Activated CD8-positive, alpha-beta T cell treated with anti-CD3 and anti-CD28 coated beads, Interleukin-2, amount 10 ng/mL, durations not matched to agents 7 days and 5 days (primary cell): ENCODE measurements at regions not wholly inside any gene's neighbourhood (a gene's known extent, or its start where the extent isn't known, plus 50 kb on each side); places are given as distances from the start of the nearest gene placed in this dataset.

ENCODE experiments used
- ATAC-seq: fragments of 150-1000 bp; cut with Tn5 transposase; one replicate; pipeline ENCODE4 v1.10.0; 2021; ENCODE audit warnings: moderate library complexity
- CTCF ChIA-PET: fragments of 350-600 bp; sonication (Branson Sonifier 250); formaldehyde crosslinking; loops from one replicate; lab custom pipeline; 2021; ENCODE audit warnings: antibody characterized with exemption; lab: Charles Lee
- POLR2A ChIA-PET: fragments of 350-600 bp; sonication (Branson Sonifier 250); formaldehyde crosslinking; loops from one replicate; lab custom pipeline; 2021; ENCODE audit warnings: antibody characterized with exemption; lab: Charles Lee
- DNase-seq: peaks from one replicate; pipeline ENCODE4 v3.0.0-alpha.2; 2020
- H3K27ac Mint-ChIP-seq: one replicate; pipeline ENCODE4 v1.8.0; 2021; ENCODE audit warnings: mild to moderate bottlenecking, mixed read lengths
- H3K27me3 Mint-ChIP-seq: one replicate; pipeline ENCODE4 v1.8.0; 2021; ENCODE audit warnings: low read depth, mixed read lengths
- H3K36me3 Mint-ChIP-seq: one replicate; pipeline ENCODE4 v1.8.0; 2021; ENCODE audit warnings: low read depth, mixed read lengths
- H3K4me1 Mint-ChIP-seq: one replicate; pipeline ENCODE4 v1.8.0; 2021; ENCODE audit warnings: low read depth, mixed read lengths
- H3K4me3 Mint-ChIP-seq: one replicate; pipeline ENCODE4 v1.8.0; 2021; ENCODE audit warnings: mild to moderate bottlenecking, mixed read lengths
- H3K9me3 Mint-ChIP-seq: one replicate; pipeline ENCODE4 v1.8.0; 2022; ENCODE audit warnings: mixed read lengths; ENCODE audit not compliant: insufficient read depth

- peaks cover 6% of the 10 kb centered on the region for H3K36me3 Mint-ChIP-seq
- no peak overlapping the region for H3K4me3 Mint-ChIP-seq
- CTCF ChIA-PET, result no interaction called here
- H3K9me3 Mint-ChIP-seq, result no peaks in the 10 kb centered on the region
- H3K27ac Mint-ChIP-seq, result no peak overlapping the region
- peaks cover 23% of the 10 kb centered on the region for H3K4me1 Mint-ChIP-seq
- DNase-seq (no peak), ATAC-seq (no peak)
- POLR2A ChIA-PET, result no interaction called here
- H3K27me3 Mint-ChIP-seq, result no peaks in the 10 kb centered on the region
Measured at GRCh38 chr1:212192261-212192998, 92.8 kb upstream of the PPP2R5A start.

GRCh38 chr1:212196355-212196754, 88.9 kb upstream of the PPP2R5A start:
- no peak for DNase-seq
- Mint-ChIP-seq H3K27ac (no peak overlapping the region), H3K4me3 (no peak overlapping the region), H3K27me3 (no peaks in the 10 kb centered on the region), H3K9me3 (peaks cover 8% of the 10 kb centered on the region), H3K36me3 (peaks cover 6% of the 10 kb centered on the region), H3K4me1 (peaks cover 1% of the 10 kb centered on the region)
- no peak for ATAC-seq
- POLR2A ChIA-PET, result no interaction called here
- CTCF ChIA-PET, result no interaction called here

DNA sequence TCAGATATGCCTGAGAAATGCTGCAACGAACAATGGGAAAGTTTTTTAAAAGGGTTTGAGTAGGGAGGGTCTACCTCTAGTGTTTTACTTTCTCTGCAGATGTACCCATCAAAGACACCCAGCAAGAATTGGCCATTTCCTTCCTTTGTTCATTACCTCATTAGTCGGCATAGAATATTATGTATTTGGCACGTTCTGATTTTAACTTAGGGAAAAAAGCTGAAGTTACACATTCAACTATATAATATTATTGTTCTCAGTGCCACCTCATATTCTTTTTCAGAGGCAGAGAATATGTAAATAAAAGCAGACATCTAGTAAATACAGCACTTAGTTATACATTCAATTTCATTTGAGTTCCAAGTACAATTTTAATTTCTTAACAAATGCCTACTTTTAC, 83.7 kb upstream of the PPP2R5A start:
- POLR2A ChIA-PET, result interaction anchor here (1.4 kb wide), 1 partner anchor 55 kb away, joined by 3 read pairs; no protein-coding TSS in a partner anchor
- Mint-ChIP-seq H3K9me3 (peaks cover 8% of the 10 kb centered on the region), H3K27ac (no peak overlapping the region), H3K36me3 (no peaks in the 10 kb centered on the region), H3K4me3 (no peak overlapping the region), H3K4me1 (peaks cover 7% of the 10 kb centered on the region), H3K27me3 (peaks cover 4% of the 10 kb centered on the region)
- CTCF ChIA-PET, result interaction anchor here (0.7 kb wide), 1 partner anchor 90 kb away, joined by 3 read pairs; no protein-coding TSS in a partner anchor
- no peak for ATAC-seq
- no peak for DNase-seq

DNA sequence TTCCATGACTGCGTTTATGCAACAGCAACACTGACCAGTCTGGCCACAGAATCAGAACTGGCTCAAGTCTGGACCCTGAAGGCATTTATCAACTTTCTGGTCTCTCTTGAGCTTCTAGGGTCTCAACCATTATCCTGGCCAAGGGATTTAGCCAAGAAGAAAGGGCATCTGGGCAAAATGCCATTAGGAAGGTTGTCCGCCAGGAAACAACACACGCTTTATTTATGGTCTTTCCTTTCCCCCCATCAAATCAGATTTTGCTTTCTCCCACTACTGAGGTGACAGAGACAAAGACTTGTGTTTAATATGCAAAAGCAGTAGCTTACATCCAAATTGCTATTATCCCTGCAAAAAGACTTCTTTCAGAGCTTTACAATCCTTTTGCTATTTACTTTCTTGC, 81.6 kb upstream of the PPP2R5A start:
- POLR2A ChIA-PET, result no interaction called here
- CTCF ChIA-PET, result interaction anchor here (1.0 kb wide), 1 partner anchor 253 kb away, joined by 3 read pairs; no protein-coding TSS in a partner anchor
- H3K27me3 Mint-ChIP-seq, result peaks cover 9% of the 10 kb centered on the region
- H3K36me3 Mint-ChIP-seq, result no peaks in the 10 kb centered on the region
- H3K9me3 Mint-ChIP-seq, result peaks cover 8% of the 10 kb centered on the region
- DNase-seq (no peak), ATAC-seq (no peak)
- peaks cover 7% of the 10 kb centered on the region for H3K4me1 Mint-ChIP-seq
- no peak overlapping the region for H3K4me3 Mint-ChIP-seq
- H3K27ac Mint-ChIP-seq, result no peak overlapping the region

GRCh38 chr1:212205006-212205405, 80.2 kb upstream of the PPP2R5A start:
- CTCF ChIA-PET, result no interaction called here
- Mint-ChIP-seq H3K4me3 (no peak overlapping the region), H3K27ac (no peak overlapping the region), H3K4me1 (peaks cover 7% of the 10 kb centered on the region), H3K36me3 (no peaks in the 10 kb centered on the region), H3K27me3 (peaks cover 13% of the 10 kb centered on the region), H3K9me3 (peaks cover 8% of the 10 kb centered on the region)
- no peak for DNase-seq
- POLR2A ChIA-PET, result no interaction called here
- no peak for ATAC-seq

GRCh38 chr1:212205843-212206242, 79.4 kb upstream of the PPP2R5A start:
- ATAC-seq (no peak), DNase-seq (no peak)
- ChIA-PET POLR2A (no interaction called here), CTCF (no interaction called here)
- no peak overlapping the region for H3K27ac Mint-ChIP-seq
- no peak overlapping the region for H3K4me3 Mint-ChIP-seq
- H3K36me3 Mint-ChIP-seq, result no peaks in the 10 kb centered on the region
- H3K4me1 Mint-ChIP-seq, result peaks cover 7% of the 10 kb centered on the region
- H3K9me3 Mint-ChIP-seq, result peaks cover 6% of the 10 kb centered on the region
- H3K27me3 Mint-ChIP-seq, result peaks cover 16% of the 10 kb centered on the region

DNA sequence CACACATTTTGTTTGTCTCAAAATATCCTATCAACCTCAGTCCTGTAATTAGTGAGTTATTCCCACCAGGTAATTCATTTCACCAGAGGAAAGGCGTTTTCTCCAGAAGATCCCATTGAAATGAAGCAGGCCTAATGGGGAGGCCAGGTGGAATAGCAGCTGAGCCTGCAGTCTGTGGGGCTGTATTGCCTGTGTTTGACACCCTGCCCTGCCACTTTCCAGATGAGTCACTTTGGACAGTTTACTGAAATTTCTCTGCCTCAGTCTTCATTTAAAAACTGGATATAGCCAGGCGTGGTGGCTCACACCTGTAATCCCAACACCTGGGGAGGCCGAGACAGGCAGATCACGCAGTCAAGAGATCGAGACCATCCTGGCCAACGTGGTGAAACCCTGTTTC, 78.1 kb upstream of the PPP2R5A start:
- H3K4me1 Mint-ChIP-seq, result peaks cover 3% of the 10 kb centered on the region
- no peak overlapping the region for H3K4me3 Mint-ChIP-seq
- ChIA-PET POLR2A (no interaction called here), CTCF (no interaction called here)
- DNase-seq (no peak), ATAC-seq (no peak)
- no peaks in the 10 kb centered on the region for H3K36me3 Mint-ChIP-seq
- no peak overlapping the region for H3K27ac Mint-ChIP-seq
- peaks cover 18% of the 10 kb centered on the region for H3K27me3 Mint-ChIP-seq
- no peaks in the 10 kb centered on the region for H3K9me3 Mint-ChIP-seq

DNA sequence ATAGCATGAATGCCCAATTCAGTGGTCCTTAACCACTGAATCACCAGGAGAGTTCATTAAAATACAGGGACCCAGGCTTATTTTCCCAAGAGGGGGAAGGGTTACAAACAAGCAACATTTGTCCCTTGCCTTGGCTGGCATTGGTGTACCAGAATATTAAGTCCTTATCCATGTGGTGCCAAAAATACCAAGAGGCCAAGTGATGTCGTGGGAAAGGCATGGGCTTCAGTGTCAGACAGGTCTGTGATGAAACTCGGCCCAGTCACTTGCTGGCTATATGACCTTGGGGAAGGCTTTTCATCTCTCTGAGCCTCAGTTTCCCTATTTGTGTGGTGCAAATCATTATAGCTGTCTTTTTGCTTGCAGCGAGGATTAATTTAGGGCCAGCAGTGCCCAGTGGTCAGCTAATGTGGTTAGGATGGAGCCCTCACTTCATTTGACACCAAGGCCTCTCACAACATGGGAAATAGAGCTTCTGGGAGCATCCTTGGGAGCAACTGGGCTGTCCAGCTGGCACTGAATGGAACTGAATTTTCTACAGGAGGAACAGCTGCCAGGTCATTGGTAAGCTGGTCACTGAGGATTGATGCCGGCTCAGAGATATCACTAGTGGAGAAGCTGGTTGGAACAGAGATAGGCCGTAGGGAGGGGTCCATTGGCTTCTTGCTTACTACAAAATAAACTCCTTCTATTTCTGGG, 77.2 kb upstream of the PPP2R5A start:
- Mint-ChIP-seq H3K4me3 (no peak overlapping the region), H3K27me3 (peaks cover 21% of the 10 kb centered on the region), H3K27ac (no peak overlapping the region), H3K9me3 (no peaks in the 10 kb centered on the region), H3K4me1 (no peaks in the 10 kb centered on the region), H3K36me3 (no peaks in the 10 kb centered on the region)
- DNase-seq (no peak), ATAC-seq (no peak)
- POLR2A ChIA-PET, result no interaction called here
- CTCF ChIA-PET, result no interaction called here

- Mint-ChIP-seq H3K4me1 (no peaks in the 10 kb centered on the region), H3K4me3 (no peak overlapping the region), H3K27ac (no peak overlapping the region), H3K9me3 (no peaks in the 10 kb centered on the region), H3K27me3 (peaks cover 18% of the 10 kb centered on the region), H3K36me3 (no peaks in the 10 kb centered on the region)
- DNase-seq, result no peak
- ATAC-seq, result no peak
- ChIA-PET POLR2A (no interaction called here), CTCF (no interaction called here)
Measured at GRCh38 chr1:212208978-212209644, 76.1 kb upstream of the PPP2R5A start.

GRCh38 chr1:212211371-212211770, 73.8 kb upstream of the PPP2R5A start:
- no peak overlapping the region for H3K4me3 Mint-ChIP-seq
- no peak overlapping the region for H3K27ac Mint-ChIP-seq
- ATAC-seq (no peak), DNase-seq (no peak)
- peaks cover 6% of the 10 kb centered on the region for H3K4me1 Mint-ChIP-seq
- no peaks in the 10 kb centered on the region for H3K36me3 Mint-ChIP-seq
- H3K27me3 Mint-ChIP-seq, result peaks cover 19% of the 10 kb centered on the region
- CTCF ChIA-PET, result no interaction called here
- no peaks in the 10 kb centered on the region for H3K9me3 Mint-ChIP-seq
- POLR2A ChIA-PET, result no interaction called here

- ChIA-PET POLR2A (no interaction called here), CTCF (no interaction called here)
- Mint-ChIP-seq H3K4me3 (no peak overlapping the region), H3K27me3 (peaks cover 19% of the 10 kb centered on the region), H3K9me3 (no peaks in the 10 kb centered on the region), H3K27ac (no peak overlapping the region), H3K4me1 (peaks cover 6% of the 10 kb centered on the region), H3K36me3 (no peaks in the 10 kb centered on the region)
- ATAC-seq, result no peak
- no peak for DNase-seq
Measured at GRCh38 chr1:212212343-212212742, 72.9 kb upstream of the PPP2R5A start.

GRCh38 chr1:212212906-212213305, 72.3 kb upstream of the PPP2R5A start:
- no peak overlapping the region for H3K4me3 Mint-ChIP-seq
- H3K36me3 Mint-ChIP-seq, result no peaks in the 10 kb centered on the region
- no peak overlapping the region for H3K27ac Mint-ChIP-seq
- ChIA-PET POLR2A (no interaction called here), CTCF (interaction anchor here (0.7 kb wide), 1 partner anchor 12 kb away, joined by 3 read pairs; no protein-coding TSS in a partner anchor)
- H3K4me1 Mint-ChIP-seq, result peaks cover 6% of the 10 kb centered on the region
- no peaks in the 10 kb centered on the region for H3K9me3 Mint-ChIP-seq
- DNase-seq (no peak), ATAC-seq (no peak)
- H3K27me3 Mint-ChIP-seq, result peaks cover 16% of the 10 kb centered on the region
